NCI-H1417 treated with DMSO at 0.1 percent for 48 hours (cell line): ENCODE measurements at regions not wholly inside any gene's neighbourhood (a gene's known extent, or its start where the extent isn't known, plus 50 kb on each side); places are given as distances from the start of the nearest gene placed in this dataset.
"Not testable (repeated sequence)": the region's sequence is repeated elsewhere in the genome, so short reads cannot be mapped to it uniquely, and the experiment has no call there.

Source experiments
- DNase-seq: peaks from one replicate; lab custom pipeline; 2025; lab: John Stamatoyannopoulos, UW

DNA sequence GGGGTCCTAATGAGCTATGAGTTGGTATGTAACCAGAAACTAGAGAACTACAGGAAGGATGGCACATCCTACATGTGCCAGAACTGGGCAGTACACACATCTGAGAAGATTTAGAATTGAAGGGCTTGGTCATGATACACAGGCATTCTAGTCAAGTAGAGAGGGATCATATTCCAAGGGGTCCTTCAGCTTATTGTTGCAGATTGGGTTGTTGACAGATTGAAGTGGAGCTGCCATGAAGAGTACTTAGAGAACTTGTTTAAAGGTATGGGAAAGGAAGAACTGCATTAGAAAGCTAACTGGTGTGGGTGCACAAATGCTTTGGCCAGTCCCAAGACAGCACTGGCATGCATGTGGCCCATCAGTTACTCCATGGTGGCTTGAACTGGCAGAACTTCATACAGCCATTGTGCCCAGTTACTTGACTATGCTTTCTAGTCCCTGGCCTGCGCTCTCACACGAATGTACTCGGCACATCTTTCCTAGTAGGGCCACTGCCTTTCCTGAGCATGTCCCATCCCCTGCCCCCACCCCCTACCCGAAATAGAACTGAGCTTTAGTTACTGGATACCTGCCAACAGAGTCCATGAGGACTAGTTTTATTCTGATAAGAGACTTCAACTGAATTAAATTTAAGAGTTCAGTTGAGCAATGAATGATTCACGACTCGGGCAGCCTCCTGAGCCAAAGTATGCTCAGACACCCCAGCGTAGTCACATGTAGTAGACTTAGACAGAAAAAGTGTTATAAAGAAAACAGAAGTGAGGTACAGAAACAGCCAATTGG, 64.0 kb downstream of the CCNG2 start:
- DNase-seq = no peak

DNA sequence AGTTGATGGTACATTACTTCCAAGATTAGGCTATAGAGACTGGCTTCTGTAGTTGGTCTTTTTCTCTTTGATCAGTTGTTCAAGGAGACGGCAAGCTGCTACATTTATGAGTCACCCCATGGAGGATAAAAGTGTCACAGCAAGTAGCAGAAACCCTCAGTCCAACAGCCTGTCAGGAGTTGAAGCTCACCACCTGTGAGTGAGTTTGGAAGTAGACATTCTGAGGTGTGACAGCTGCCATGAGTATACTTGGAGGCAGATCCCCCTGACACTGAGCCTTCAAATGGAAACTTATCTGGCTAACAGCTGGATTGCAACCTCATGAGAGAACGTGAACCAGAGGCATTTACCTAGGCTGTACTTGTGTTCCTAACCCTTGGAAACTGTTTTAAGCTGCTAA, 68.0 kb downstream of the CCNG2 start:
- no peak for DNase-seq

DNA sequence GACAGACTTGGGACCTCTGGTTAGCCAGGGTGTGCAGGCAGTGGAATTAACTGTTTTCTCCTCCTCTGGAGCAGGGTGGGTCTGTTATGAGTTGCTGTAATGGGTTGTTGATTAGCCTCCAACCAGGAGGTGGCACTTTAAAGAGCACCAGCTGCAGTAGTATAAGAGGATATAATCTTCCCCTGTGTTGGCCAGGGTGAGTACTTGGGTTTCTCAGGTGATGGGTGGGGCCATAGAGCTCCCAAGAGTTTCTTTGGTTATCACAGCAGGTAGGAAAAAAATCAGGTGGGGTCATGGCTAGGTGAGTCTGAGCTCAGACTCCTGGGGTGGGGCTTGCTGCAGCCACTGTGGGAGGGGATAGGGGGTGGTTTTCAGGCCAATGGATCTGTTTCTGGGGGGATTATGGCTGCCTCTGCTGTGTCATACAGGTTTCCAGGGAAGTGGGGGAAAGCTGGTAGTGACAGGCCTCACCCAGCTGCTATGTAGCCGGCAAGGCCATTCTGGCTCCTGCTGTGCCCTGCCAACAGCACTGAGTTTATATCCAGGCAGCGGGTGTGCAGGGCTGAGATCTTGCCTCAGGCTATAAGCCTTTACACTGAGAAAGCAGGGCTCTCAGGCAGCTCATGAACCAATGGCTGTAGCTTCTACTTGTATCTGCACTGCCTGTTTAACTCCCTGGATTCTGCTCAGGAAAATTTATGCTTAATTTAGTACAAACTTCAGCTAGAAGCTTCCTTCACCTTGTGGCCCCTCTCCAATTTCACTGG, 70.1 kb downstream of the CCNG2 start:
- no peak for DNase-seq

DNA sequence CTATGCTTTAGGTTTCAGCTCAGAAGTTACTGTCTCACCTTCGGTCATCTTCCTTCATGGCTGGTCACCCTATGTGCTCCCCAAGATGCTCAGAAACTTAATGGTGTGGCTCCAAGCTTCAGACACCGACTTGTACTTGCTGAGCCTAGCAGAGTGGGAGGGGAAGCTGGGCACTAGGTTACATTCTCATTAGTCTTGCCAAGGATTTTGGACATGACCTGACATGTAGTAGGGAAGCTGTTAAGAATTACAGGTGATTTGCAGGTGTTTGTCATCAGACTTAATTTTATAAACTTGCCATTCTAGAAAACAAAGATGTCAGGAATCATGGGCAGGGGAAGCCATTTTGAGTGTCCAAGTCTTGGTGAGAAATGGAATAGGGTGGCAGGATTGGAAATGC, 72.4 kb downstream of the CCNG2 start:
- DNase-seq = no peak

DNA sequence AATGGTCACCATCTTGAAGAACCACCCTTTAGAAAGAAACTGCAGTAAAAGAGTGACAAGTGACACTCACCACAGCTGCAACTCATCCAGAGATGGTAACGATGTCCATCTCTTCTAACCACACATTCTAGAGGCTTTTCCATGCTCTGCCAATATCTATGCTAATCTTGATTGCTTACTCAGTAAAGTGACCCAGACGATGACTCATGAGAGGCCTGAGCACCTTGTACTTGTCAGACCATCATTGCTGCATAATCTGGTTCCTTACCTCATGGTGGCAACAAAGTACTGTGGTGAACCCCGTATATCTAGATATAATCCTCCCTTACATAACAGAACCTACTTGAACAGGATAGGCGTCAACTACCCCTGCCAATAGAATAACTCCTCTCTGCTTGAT, 75.6 kb downstream of the CCNG2 start:
- DNase-seq = no peak

DNA sequence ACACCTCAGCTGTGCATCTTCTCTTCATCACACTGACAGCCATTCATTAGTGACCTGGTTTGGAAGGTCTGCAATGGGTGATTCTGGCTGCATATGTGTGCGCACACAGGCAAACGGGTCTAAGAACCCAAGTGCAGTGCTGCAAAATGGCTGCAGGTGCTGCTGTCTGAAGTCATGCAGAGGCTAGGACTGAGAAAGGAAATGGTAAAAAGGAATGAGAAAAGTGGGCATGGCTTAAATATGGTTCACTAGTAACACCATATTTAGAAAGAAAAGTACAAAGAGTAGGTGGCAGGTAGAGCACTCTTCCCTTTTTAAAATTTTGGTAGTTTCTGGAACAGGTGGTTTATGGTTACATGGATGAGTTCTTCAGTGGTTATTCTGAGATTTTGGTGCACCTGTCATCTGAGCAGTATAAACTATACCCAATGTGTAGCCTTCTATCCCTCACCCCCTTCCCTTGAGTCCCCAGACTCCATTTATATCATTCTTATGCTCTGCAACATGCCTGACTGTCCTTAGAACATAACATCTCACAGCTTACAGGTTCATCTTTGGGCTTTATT, 78.4 kb downstream of the CCNG2 start:
- DNase-seq = no peak

DNA sequence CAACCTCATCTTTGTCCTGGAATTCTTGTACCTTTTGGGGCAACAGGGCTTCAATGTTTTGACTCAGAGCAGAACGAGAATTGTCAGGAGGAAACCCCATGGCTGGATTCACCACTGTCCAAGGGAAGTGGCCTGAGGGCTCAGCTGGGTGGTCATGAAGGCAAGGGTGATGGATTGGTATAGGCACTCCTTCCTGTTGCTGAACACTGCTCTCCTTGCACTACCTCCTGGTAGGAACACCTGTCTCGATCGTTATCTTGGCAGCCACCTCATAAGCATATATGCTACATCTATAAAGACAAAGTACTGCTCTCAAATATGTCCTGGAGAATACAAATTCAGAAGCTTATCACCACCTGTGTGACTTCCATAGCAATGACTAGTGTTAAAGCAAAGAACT, 79.8 kb downstream of the CCNG2 start:
- DNase-seq = no peak

DNA sequence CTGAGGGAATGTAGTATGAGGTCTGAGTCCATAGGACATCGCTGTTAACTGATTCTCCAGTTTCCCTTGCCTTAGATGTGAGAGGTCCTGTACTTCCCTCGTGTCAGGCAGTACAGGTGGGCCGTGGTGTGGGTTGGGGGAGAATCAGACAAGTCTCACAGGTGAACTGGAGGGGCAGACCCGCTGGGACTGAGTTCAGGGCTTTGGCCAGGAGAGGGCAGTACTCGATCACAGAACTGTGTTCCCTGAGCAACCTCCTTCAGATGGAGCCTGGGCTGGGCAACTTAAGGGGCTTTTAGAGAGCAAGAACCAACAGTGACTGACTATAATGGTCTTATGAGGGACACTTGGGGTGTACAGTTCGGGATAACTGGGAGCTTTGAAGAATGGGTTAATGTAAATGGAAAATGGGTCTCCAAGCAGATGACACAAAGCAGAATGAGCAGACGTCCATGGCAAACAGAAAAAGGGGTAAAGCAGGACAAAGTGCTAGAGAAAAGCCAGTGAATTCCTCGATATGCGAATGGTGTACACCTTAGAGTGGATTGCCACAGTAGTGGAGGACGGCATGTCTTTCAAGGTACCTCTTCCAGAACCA, 83.6 kb downstream of the CCNG2 start:
- peak; percentile 0 for DNase-seq

DNA sequence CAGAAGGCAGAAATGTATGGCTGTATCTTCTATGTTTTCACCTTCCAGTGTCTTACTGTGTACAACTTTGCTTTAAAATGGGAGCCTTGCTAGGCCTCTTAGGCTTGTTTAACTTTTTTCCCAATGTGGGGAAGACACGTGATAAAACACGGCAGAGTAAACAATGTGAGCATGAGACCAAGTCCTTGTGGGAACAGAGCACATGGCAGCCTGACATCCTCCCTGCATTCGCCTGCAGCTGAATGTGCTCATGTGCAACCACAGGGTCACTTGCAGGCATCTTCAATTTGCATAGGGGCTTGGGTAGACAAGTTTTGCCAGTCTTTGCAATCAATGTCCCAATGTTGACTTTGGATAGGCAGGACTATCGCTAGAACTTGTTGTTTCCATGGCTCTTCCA, 91.8 kb downstream of the CCNG2 start:
- no peak for DNase-seq

DNA sequence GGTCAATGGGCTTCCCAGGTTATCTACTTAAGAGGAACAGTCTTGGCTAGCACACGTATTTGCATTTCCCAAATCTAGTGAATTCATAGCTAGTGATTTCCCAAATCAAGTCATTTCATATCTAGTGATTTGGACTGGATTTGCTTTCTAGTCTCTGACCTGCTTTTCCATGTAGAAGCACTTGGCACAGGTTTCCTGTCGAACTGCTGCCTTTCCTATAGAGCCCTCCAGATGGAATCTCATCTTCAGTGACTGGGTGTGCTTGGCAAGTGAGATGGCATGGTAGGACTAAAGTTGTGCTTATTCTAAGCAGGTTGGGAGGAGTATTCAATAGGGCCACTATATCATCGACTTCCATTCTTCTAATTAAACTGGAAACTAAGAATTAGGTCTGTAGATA, 94.7 kb downstream of the CCNG2 start:
- no peak for DNase-seq

DNA sequence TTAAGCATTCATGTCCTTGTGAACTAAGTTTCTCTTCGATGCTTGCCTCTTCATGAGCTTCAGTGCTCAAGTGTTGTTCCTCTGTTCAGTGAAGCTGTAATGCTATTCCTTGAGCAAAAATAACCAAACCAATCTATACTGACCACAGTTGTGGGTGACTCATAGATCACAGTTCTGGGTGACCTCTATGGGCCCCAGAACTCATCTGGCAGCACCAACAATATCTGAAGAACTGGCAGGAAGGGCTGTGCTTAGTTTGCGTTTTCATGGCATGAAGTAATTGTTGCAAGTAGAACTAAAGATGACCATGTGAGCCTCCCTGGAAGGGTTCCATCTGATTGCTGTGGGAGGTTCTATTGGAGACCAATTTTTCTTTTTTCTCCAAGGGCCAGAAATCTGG, 106.2 kb downstream of the CCNG2 start:
- DNase-seq = no peak

DNA sequence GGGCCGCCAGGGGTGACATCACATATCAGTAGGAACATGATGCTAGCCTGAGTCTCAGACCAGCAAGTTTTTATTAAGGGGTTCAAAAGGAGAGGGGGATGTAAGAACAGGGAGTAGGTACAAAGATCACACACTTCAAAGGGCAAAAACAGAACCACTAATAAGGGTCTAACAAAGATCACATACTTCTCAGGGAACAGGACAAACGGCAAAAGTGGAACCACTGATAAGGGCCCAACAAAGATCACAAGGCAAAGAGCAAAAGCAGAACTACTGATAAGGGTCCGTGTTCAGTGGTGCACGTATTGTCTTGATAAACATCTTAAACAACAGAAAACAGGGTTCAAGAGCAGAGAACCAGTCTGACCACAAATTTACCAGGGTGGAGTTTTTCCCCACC, 107.0 kb downstream of the CCNG2 start:
- DNase-seq = not testable (repeated sequence)

DNA sequence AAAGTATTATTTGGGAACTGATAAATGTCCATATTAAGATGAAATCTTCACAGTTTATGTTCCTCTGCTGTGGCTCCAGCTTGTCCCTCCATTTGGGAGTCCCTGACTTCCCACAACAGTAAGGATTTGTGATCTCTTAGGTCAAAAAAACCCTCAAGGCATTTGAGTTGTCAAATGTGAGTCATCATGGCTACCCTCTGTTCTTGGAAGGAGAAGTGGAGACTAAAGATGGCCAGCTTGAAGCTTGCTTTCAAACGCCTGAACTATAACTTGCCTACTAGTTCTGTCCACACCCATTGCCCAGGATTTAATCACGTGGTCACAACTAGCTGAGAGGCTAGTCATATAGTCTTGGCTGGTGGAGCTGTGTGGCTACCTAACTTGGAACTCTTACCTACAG, 107.8 kb downstream of the CCNG2 start:
- no peak for DNase-seq

DNA sequence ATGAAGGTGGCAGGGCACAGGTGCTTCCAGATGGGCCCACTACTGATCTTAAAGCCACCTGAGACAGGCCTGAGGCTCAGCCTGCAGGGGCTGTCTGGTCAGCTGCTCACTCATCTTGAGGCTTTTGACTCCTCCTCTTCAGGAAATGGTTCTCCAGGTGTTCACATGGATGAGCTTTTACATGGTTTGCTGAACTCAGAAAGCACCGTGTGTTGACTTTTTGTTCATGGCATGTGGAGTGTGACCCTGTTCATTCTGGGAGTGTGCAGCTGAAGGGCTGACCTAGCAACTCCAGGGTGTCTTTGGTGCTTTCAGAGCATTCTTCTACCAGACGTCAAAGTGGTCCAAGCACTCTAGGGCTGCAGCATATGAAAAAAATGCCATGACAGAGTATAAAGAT, 111.1 kb downstream of the CCNG2 start:
- no peak for DNase-seq

DNA sequence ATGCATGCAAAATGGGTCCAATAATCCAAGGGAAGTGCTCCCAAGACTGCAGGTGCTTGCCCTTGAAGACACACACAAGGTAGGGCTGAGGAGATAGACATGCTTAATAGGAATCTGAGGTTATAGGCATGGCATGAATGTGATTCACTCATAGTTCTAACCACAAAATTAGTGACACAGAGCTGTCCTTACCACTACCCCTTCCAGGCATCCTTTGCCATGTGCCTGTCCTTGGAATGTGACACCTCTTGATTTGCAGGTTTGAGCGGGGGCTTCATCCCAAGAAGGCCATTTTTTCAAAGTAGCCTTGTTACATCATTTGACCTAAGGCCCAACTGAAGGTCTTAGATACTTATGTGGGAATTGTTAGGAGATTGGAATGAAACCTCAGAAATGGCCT, 112.5 kb downstream of the CCNG2 start:
- DNase-seq = no peak

DNA sequence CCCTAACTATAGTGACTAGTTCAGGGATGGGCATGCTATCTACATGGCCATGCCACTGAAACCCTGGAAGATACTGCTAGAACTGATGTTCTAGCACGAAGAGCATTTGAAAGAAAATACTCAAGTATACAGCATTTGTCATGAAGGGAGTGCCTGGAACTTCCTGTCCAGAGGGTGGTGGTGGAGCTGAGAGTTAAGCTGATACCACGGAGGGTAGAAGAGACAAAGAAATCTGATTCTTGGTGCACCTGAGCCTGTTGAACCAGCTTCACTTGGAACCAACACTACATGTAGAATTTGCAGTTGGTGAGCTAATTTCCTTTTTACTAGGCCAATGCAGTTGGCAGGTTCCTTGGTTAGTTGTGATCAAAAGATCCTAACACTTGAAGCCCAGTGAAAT, 116.4 kb downstream of the CCNG2 start:
- no peak for DNase-seq

DNA sequence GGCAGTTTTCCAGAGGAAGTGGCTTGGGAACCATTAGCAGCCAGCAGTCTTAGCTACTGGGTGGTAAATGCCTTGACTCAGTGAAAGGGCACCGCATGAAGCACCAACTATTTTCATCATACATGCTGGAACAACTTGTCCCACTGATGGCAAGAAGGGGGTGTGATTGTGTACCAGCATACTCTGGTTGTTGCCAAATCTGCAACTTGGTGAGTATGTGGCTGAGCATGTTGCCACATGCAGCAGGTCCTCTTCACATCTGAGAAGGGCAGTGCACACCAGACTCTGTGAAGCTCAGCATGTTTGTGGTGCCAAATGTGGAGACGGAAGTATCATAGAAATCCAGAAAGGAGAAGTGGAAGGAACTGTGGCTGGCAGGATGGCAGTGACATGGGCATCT, 122.1 kb downstream of the CCNG2 start:
- DNase-seq = not testable (repeated sequence)

DNA sequence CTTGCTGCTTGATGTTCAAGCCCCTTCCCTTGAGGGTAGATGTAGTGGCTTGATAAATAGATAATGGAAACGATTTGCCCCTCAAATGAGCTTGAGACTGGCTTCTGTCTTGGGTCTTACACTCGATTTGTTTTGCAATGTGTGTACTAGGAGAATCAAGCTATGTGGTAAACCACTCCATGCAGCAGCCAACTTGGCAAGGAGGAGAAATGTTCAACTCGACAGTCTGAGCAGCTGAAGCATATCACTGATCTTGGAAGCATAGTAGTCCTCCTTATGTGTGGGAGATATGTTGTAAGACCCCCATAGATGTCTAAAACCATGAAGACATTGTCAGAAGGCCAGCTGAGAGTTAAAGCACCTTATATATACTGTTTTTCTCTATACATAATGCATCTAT, 125.3 kb downstream of the CCNG2 start:
- DNase-seq = no peak

DNA sequence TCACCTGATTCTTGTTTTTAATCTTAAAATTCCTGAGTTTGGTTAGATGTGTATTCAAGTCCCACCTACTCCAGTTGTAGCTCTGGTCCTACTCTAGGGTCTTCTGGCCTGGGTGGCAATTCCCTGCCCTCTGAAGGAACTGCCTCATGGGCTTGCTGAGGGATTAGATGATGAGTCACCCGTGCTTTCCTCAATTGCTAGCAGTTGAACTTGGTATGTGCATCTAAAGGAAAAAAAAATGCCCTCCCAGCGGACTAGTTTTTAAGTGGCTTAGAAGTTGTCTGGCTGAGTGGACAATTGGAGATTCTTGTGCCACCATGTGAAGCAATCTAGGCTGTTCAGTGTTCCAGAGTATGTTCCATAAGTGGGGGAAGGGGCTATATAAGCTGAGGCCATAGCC, 127.0 kb downstream of the CCNG2 start:
- no peak for DNase-seq

DNA sequence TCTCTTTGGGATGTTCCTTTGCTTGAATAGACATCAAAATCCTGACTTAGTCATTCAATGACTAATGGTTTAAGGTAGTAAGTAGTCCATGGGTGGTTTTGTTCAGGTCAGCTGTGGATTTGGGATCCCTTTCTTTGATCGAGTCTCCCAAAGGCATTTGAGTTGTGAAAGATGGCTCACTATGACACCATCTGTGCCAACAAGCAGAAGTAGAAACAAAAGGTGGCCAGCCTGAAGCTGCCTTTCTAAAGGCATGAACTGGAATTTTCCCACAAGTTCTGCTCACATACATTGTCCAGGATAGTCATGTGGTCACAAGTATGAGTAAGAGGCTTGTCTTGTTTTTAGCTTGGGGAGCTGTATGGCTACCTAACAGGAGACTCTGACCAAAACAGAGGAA, 129.9 kb downstream of the CCNG2 start:
- no peak for DNase-seq

DNA sequence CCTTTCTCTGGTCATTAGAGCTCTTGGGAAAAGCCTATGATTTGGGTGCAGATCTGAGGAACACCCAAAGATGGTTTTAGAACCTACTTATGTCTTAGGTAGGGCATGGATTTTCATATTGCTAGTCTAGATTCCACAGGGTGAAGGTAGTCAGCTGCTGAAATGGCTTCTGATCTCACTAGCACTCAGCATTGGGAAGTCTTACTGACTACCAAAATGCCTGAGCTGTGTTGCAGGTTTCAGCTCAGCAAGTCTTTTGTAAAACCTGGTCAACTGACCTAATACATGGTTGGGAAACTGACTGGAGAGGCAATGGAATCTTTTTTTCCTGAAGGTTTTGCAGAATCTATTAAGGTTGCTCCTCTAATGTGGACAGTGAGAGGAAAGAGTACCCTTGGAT, 136.4 kb downstream of the CCNG2 start:
- DNase-seq = no peak

DNA sequence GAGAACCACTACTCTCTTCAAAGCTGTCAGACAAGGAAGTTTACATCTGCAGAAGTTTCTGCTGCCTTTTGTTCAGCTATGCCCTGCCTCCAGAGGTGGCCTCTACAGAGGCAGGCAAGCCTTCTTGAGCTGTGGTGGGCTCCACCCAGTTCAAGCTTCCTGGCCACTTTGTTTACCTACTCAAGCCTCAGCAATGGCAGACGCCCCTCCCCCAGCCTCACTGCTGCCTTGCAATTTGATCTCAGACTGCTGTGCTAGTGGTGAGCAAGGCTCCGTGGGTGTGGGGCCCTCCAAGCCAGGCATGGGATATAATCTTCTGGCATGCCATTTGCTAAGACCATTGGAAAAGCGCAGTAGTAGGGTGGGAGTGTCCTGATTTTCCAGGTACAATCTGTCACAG, 144.0 kb downstream of the CCNG2 start:
- not testable (repeated sequence) for DNase-seq

DNA sequence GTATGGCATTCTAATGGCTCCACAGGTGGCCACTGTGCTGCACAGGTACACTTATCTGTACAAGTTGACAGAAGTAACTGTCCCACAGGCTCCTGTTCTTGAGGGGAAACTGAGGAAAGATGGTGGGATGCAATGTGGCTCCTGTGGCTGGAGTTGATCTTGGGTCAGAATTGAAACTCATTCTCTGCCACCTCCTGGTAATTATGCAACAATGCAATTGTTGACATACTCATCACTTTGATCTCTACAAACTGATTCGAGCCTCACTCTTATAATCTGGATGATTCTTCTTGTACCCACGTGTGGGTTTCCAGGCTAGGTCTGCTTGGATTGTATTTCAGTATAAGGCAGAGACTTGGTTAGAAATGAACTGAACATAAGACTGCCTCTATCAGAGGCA, 148.8 kb downstream of the CCNG2 start:
- DNase-seq = no peak
